ENCODE measurements at regions not wholly inside any gene's neighbourhood (a gene's known extent, or its start where the extent isn't known, plus 50 kb on each side); places are given as distances from the start of the nearest gene placed in this dataset.

GRCh38 chr18:55763805-55764204 is 175.8 kb upstream of the TCF4 start:
- Histone ChIP-seq H3K9me3 (ENCODE audit: low read depth) (no peaks in the 10 kb centered on the region), H3K27ac (no peak overlapping the region), H3K4me3 (no peak overlapping the region), H4K20me1 (ENCODE audit: low read depth) (no peaks in the 10 kb centered on the region), H3K36me3 (no peaks in the 10 kb centered on the region), H2AFZ (replicated peaks) (no peak overlapping the region), H3K4me1 (no peaks in the 10 kb centered on the region), H3K27me3 (no peaks in the 10 kb centered on the region), H3K4me2 (no peak overlapping the region), H3K9ac (no peak overlapping the region), H3K79me2 (ENCODE audit: low read depth) (no peaks in the 10 kb centered on the region), H3F3A (ENCODE audit: low read depth) (no peaks in the 10 kb centered on the region)
- Mint-ChIP-seq H3K27ac (no peak overlapping the region), H3K27me3 (ENCODE audit: insufficient read depth, low read depth) (peaks cover 2% of the 10 kb centered on the region), H3K9me3 (no peaks in the 10 kb centered on the region), H3K36me3 (no peaks in the 10 kb centered on the region), H3K4me3 (no peak overlapping the region), H3K4me1 (peaks cover 14% of the 10 kb centered on the region)
- TF ChIP-seq EZH2 (IDR thresholded peaks at IDR 0.05) (no peak), CTCF (IDR thresholded peaks at IDR 0.05) (no peak), EZH2phosphoT487 (IDR thresholded peaks at IDR 0.05) (no peak)
- no peak for DNase-seq (ENCODE audit: low spot score)

- no peak overlapping the region for H3K4me3 ChIP-seq
Observed at GRCh38 chr18:55763298-55763697, 175.3 kb upstream of the TCF4 start.

GRCh38 chr18:55762424-55762823 is 174.4 kb upstream of the TCF4 start:
- Histone ChIP-seq H2AFZ (replicated peaks) (no peak overlapping the region), H3K9ac (no peak overlapping the region), H3K4me3 (no peak overlapping the region), H3K36me3 (no peaks in the 10 kb centered on the region), H4K20me1 (ENCODE audit: low read depth) (no peaks in the 10 kb centered on the region), H3K4me2 (no peak overlapping the region), H3K9me3 (ENCODE audit: low read depth) (no peaks in the 10 kb centered on the region), H3K27ac (no peak overlapping the region), H3K4me1 (no peaks in the 10 kb centered on the region), H3F3A (ENCODE audit: low read depth) (no peaks in the 10 kb centered on the region), H3K27me3 (no peaks in the 10 kb centered on the region), H3K79me2 (ENCODE audit: low read depth) (no peaks in the 10 kb centered on the region)
- no peak overlapping the region for H3K27ac Mint-ChIP-seq
- H3K4me1 Mint-ChIP-seq, result peaks cover 10% of the 10 kb centered on the region
- TF ChIP-seq CTCF (IDR thresholded peaks at IDR 0.05) (no peak), EZH2phosphoT487 (IDR thresholded peaks at IDR 0.05) (no peak), EZH2 (IDR thresholded peaks at IDR 0.05) (no peak)
- no peak overlapping the region for H3K4me3 Mint-ChIP-seq
- no peaks in the 10 kb centered on the region for H3K9me3 Mint-ChIP-seq
- H3K36me3 Mint-ChIP-seq, result no peaks in the 10 kb centered on the region
- DNase-seq (ENCODE audit: low spot score), result no peak
- peaks cover 2% of the 10 kb centered on the region for H3K27me3 Mint-ChIP-seq (ENCODE audit: insufficient read depth, low read depth)

More at GRCh38 chr18:55763298-55763697, 175.3 kb upstream of the TCF4 start:
- Mint-ChIP-seq H3K36me3 (no peaks in the 10 kb centered on the region), H3K27ac (no peak overlapping the region), H3K9me3 (no peaks in the 10 kb centered on the region), H3K4me1 (peaks cover 12% of the 10 kb centered on the region), H3K4me3 (no peak overlapping the region), H3K27me3 (ENCODE audit: insufficient read depth, low read depth) (peaks cover 2% of the 10 kb centered on the region)
- no peaks in the 10 kb centered on the region for H3K27me3 ChIP-seq
- H3K36me3 ChIP-seq, result no peaks in the 10 kb centered on the region
- no peaks in the 10 kb centered on the region for H3F3A ChIP-seq (ENCODE audit: low read depth)
- no peak overlapping the region for H3K9ac ChIP-seq
- H3K4me2 ChIP-seq, result no peak overlapping the region
- DNase-seq (ENCODE audit: low spot score), result no peak
- TF ChIP-seq EZH2phosphoT487 (IDR thresholded peaks at IDR 0.05) (no peak), CTCF (IDR thresholded peaks at IDR 0.05) (no peak), EZH2 (IDR thresholded peaks at IDR 0.05) (no peak)
- H4K20me1 ChIP-seq (ENCODE audit: low read depth), result no peaks in the 10 kb centered on the region
- H3K4me1 ChIP-seq, result no peaks in the 10 kb centered on the region
- no peaks in the 10 kb centered on the region for H3K79me2 ChIP-seq (ENCODE audit: low read depth)
- H3K9me3 ChIP-seq (ENCODE audit: low read depth), result no peaks in the 10 kb centered on the region
- H3K27ac ChIP-seq, result no peak overlapping the region
- H2AFZ ChIP-seq (replicated peaks), result no peak overlapping the region
